T47D (cell line): ENCODE measurements at regions not wholly inside any gene's neighbourhood (a gene's known extent, or its start where the extent isn't known, plus 50 kb on each side); places are given as distances from the start of the nearest gene placed in this dataset.
"Not testable (repeated sequence)": the region's sequence is repeated elsewhere in the genome, so short reads cannot be mapped to it uniquely, and the experiment has no call there.

Experiments
- DNase-seq, 2 experiments: peaks; one replicate each; pipeline versions ENCODE4 v3.0.0 to v3.0.0-alpha.2; 2011 to 2012; ENCODE audit warnings: low read depth in 1 of 2, low spot score in 1 of 2
- JUND ChIP-seq: IDR thresholded peaks from 2 replicates; pipeline ENCODE4 v1.6.1; 2012; ENCODE audit warnings: low read depth
- in situ Hi-C: cut with HindIII; loops from 2 replicates; pipeline ENCODE4 v1.10.0; 2016; ENCODE audit warnings: low sequenced_read_pairs, low pct_unique_long_range_greater_than_20kb

DNA sequence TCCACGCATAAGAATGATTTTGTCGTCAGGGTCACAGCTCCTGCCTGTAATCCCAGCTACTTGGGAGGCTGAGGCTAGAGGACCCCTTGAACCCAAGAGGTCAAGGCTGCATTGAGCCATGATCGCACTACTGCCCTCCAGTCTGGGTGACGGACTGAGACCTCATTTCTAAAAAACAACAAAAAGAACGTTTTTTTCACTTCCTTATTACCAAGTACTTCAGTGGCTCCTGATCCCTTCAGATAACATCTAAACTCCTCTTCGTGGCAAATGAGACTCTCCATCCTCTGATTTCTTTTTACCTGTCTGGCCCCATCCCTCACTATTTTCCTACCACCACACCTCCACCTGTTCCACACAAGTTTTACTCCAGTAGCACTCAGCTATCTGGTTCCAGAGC lies 105.4 kb upstream of the TLK1 start:
- TF ChIP-seq JUND = no peak
- in situ Hi-C loops = no loop called here
- DNase-seq = no peak

DNA sequence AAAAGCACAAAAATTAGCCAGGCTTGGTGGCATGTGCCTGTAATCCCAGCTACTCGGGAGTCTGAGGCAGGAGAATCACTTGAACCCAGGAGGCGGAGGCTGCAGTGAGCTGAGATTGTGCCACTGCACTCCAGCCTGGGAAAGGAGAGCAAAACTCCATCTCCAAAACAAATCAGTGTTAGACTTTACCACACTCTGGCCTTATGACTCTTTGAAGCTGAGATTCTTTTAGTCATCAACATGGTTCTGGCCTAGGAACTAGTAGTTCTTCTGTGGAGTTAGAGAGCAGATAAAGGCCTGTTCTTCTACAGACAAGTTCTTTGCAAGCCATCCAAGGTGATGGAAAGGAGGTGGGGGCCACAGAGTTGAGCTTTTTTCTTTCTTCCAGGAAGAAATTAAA lies 100.8 kb upstream of the TLK1 start:
- DNase-seq, in situ Hi-C loops: not testable (repeated sequence)

DNA sequence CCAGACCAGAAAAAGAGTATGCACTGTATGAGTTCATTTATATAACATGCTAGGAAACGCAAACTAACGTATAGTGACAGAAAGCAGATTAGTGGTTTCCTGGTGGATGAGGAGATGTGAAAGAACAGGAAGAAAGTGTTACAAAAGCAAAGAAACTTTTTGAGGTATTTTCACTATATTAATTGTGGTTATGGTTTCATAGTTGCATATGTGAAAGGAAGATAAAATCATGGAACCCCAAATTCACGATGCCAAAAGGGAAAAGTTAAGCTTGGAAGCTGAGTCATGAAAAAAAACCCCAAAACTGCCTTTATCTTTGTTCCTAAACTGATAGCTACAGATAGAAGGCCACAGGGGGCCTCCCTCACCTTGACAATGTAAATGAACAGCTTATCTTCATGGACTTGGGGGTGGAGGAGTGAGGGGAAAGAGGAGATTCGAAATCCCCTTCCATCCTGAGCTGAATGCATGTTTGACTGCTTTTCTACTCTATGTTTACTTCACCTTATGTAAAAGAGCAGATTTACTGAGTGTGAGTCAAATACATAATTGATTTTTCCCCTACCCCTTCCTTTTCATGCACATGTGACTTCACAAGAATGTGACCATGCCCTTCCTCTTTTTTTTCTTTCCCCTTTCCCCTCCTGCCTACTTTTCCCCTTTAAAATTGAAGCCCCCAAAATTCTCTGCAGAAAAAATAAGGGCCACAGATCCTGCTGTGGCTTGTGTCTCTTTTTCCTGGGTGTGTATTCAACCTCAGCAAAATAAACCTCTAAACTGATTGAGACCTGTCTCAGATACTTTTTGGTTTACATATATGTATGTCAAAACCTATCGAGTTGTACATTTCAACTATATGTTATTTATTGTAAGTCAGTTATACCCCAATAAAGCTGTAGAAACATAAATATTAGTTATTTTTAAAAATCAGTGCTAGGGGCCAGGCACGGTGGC lies 100.1 kb upstream of the TLK1 start:
- DNase-seq = no peak
- in situ Hi-C loops = no loop called here
- TF ChIP-seq JUND = no peak

DNA sequence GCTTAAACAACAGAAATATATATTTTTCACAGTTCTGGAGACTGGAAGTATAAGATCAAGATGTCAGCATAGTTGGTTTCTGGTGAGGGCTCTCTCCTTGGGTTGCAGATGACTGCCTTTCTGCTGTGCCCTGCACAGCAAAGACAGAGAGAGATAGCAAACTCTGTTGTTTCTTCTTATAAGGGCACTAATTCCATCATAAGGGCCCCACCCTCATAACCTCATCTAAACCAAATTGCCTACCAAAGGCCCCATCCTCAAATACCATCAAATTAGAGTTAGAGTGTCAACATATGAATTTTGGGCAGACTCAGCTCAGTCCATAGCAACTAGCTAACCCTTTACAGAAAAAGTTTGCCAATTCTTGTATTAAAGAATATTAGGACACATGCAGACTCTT lies 94.0 kb upstream of the TLK1 start:
- TF ChIP-seq JUND = no peak
- DNase-seq = no peak
- in situ Hi-C loops = no loop called here

DNA sequence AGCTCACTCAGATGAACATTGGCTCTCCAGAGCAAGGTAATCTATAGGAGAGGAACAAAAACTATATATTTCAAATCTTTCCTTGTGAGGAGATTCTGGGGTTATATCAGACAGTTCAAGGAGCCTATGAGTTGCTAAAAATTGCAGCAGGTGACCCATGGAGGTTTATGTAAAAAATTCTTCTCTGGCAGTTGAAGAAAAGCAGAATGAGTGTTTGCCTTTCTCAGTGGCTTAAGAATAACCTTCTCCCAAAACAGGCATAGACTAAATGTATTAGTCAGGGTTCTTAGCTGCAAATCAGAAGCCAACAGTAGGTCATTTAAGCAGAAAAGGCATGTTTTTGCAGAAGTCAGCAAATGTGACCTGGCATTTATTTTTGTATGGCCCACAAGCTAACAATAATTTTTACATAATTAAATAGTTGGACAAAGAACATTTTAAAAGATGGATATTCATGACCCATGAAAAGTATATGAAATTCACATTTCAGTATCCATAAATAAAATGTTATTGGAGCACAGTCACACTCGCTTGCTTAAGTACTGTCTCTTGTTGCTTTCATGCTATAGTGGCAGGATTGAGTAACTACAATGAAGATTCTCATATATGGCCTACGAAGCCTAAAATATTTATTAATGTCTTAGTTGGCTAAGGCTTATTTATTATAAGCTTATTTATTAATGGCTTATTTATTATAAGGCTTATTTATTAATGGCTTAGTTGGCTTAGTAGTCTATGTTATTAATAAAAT lies 93.4 kb upstream of the TLK1 start:
- DNase-seq = no peak
- TF ChIP-seq JUND = no peak
- in situ Hi-C loops = no loop called here

DNA sequence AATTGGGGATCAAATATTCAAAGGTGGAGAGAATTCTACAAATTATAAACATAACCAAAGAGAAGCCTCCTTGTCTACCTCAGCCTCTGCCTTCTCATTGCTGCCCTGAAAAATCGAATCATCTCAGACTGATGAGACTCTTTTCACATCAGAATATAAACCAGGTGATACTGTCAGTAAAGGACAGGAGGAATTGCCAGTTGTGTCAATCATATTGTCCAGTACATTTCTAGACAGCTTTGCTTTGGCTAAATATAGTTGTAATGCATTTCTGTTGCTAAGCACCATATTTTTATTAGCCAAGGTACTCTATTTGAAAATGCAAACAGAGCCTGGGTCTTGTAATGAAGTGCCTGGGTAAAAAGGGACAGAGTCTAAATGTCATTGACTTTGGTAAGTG lies 92.6 kb upstream of the TLK1 start:
- TF ChIP-seq JUND = no peak
- in situ Hi-C loops = no loop called here
- DNase-seq = no peak

DNA sequence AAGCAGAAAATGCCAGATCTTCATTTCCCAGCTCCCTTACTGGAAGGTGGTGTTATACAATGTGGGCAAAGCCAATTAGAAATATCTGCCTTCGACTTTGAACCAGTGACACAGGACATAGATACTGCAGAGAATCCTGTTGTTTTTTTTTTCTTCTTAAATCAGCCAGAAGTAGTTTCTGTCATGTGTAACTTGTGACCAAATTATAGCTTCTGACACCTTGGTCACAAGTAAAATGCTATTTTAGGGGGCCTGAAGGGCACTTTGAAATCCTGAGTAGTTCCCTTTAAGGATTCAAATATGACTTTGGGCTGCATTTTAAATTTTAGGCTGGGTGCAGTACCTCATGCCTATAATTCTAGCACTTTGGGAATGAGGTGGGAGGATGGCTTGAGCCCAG lies 89.0 kb upstream of the TLK1 start:
- DNase-seq = no peak
- in situ Hi-C loops = no loop called here

DNA sequence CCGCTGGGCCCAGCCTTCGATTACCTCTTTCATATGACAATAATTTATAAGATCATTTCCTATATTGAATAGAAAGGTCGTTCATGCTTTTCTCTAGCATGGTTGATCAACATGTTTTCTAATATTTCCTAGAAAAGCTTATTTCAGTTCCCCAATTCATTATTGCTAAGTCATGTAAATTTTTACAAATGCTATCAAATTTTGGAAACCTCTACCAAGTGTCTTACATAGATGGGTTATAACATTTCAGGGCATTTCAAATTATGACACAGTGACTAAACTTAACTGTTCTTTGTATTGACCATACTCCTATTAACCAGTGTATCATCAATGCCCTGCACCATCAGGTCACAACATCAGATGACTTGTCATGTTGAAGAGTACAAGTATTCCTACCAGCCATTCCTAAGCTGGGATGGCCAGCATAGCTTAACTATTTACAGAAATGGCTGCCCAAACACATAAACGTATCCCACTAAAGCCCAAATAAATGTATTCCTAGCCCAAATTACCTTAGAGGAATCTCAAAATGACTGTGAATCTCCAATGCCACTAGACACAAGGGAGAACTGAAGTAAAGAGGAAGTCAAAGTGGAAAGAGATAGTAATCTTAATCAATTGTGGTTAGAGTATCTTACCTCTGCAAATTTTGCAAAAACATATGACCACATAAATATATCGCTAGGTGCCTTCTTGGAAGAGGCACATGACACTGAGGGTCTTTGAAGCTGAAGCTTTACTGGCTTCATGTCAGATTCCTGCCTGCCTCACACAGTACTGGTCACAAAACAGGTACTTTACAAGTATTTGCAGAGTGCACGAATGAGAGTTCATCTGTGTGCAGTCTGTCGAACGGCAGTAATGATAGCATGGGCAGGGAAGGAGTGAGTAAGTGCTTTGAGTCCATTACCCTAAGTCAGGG lies 87.3 kb upstream of the TLK1 start:
- no peak for DNase-seq

More for the DNA sequence above, 89.0 kb upstream of the TLK1 start:
- TF ChIP-seq JUND = no peak

DNA sequence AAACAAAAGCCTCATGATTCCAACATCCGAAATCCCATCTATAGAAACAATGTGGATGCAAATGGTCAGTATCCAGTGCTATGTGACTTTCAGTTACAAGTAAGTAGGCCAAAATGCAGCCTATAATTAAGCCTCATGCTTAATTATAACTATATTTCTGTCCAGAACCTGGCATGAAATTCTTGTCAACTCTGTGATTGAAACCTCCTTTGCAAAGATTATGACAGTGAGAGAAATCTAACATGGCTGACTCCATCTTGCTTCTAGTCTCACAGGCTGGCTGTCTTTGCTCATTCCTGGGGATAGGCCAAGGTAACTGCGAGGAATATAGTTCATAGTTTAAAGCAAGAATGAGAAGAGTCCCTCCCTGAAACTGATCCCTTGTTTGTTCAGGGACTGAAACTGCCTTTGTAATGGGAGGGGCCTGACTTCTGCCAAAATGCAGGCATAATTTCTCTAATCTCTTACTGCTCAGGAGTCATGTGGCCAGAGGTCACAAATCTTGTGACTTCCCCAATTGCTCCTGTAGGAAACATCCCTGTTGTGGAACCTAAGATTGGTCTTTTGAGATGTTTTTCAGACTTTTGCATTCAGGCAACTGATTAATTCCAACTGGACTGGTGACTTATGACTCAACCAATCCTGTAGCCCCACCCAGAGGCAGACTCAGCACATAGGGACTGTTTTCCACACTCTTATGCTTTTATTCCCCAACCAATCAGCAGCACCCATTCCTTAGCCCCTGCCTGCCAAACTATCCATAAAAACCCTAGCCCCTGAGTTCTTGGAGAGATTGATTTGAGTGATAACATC lies 84.5 kb upstream of the TLK1 start:
- TF ChIP-seq JUND = no peak
- peak in 1 of 2 experiments; percentile 7 for DNase-seq
- in situ Hi-C loops = no loop called here

More for the DNA sequence above, 87.3 kb upstream of the TLK1 start:
- in situ Hi-C loops = no loop called here
- TF ChIP-seq JUND = no peak

DNA sequence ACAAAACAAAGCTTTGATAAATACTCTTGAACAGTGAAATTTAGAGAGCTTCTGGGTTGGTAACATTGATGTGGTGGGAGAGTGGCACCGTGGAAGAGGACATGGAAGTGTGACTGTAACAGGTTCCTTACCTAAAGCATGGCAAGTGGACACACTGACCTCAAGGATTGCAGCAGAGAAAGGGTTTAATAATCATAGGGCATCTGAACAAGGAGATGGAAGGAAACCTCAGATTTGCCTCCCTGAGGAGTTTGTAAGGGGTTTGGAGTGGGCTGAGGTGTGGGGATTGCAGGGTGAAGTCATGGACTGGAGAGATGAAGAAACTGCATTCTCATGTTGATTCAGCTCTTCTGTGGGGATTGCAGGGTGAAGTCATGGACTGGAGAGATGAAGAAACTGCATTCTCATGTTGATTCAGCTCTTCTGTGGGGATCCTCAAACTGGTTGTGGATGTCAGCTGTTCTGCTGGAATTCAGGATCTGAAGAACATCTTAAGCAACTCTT lies 83.8 kb upstream of the TLK1 start:
- TF ChIP-seq JUND = no peak
- in situ Hi-C loops = no loop called here
- no peak for DNase-seq

DNA sequence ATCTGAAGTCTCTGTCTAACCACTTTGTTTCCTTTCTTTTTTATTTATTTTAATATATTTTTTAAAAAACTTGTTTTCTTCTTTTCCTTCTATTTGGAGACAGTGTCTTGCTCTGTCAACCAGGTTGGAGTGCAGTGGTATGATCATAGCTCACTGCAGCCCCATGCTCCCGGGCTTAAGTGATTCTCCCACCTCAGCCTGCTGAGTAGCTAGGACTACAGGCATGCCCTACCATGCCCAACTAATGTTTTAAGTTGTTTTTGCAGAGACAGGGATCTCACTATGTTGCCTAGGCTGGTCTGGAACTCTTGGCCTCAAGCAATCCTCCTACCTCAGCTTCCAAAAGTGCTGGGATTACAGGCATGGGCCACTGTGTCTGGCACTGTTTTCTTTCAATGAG lies 81.1 kb upstream of the TLK1 start:
- in situ Hi-C loops = no loop called here
- no peak for DNase-seq
- TF ChIP-seq JUND = no peak
